ENCODE measurements at regions not wholly inside any gene's neighbourhood (a gene's known extent, or its start where the extent isn't known, plus 50 kb on each side); places are given as distances from the start of the nearest gene placed in this dataset.

DNA sequence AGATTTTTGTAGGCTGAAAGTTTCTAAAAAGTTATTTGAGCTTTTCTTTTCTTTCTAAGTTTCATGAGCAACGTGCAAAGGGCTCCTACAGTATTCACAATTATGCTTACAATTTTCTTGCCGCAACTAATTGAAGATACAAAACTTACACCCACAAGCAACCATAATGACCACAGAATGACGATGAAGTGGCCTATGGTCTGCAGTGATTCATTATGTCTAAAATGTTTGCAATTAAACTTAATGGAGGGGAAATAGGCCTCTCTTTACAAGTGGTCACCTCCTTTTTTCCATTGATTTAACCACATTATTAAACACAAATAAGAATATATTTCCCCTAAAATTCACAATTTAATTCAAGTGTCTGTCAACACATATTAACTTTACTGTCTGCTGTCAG, 732.6 kb upstream of the FLRT2 start:
- TF ChIP-seq EP300 (IDR thresholded peaks at IDR 0.05; ENCODE audit: low read depth) (no peak), POLR2A (IDR thresholded peaks at IDR 0.05) (no peak)
- TF ChIP-seq, protein P1, sequence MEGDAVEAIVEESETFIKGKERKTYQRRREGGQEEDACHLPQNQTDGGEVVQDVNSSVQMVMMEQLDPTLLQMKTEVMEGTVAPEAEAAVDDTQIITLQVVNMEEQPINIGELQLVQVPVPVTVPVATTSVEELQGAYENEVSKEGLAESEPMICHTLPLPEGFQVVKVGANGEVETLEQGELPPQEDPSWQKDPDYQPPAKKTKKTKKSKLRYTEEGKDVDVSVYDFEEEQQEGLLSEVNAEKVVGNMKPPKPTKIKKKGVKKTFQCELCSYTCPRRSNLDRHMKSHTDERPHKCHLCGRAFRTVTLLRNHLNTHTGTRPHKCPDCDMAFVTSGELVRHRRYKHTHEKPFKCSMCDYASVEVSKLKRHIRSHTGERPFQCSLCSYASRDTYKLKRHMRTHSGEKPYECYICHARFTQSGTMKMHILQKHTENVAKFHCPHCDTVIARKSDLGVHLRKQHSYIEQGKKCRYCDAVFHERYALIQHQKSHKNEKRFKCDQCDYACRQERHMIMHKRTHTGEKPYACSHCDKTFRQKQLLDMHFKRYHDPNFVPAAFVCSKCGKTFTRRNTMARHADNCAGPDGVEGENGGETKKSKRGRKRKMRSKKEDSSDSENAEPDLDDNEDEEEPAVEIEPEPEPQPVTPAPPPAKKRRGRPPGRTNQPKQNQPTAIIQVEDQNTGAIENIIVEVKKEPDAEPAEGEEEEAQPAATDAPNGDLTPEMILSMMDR (IDR thresholded peaks at IDR 0.05), result no peak

Data from transverse colon (tissue), 3 donors.